OCI-LY7 (cell line): ENCODE measurements at regions not wholly inside any gene's neighbourhood (a gene's known extent, or its start where the extent isn't known, plus 50 kb on each side); places are given as distances from the start of the nearest gene placed in this dataset.

Source experiments
- BruUV-seq: library from RNA; stranded (reverse); fragments of 400-500 nt; replicated peaks from 2 replicates; lab custom pipeline; 2021; lab: Mats Ljungman, UMichigan
- CTCF ChIA-PET: fragments of 300-600 bp; sonication (Branson Sonifier 250); formaldehyde crosslinking; loops from one replicate; lab custom pipeline; 2022; ENCODE audit warnings: antibody characterized with exemption; ENCODE audit not compliant: unreplicated experiment; lab: Charles Lee
- POLR2A ChIA-PET: fragments of 300-600 bp; sonication (Branson Sonifier 250); formaldehyde crosslinking; loops from one replicate; lab custom pipeline; 2022; ENCODE audit warnings: antibody characterized with exemption; lab: Charles Lee
- DNase-seq: peaks from one replicate; pipeline ENCODE4 v3.0.0-alpha.2; 2015; ENCODE audit warnings: low spot score
- H2AFZ ChIP-seq: fragments of 200-600 bp; sonication (generic), shearing (Covaris generic); 2 replicates; pipeline ENCODE4 v1.6.1; 2014; ENCODE audit warnings: mild to moderate bottlenecking, antibody characterized with exemption, low read length, moderate library complexity
- H3K27ac ChIP-seq: fragments of 200-600 bp; sonication (generic); 2 replicates; pipeline ENCODE4 v1.5.1; 2014; ENCODE audit warnings: mixed run types, low read depth, mild to moderate bottlenecking, moderate library complexity, low read length, inconsistent platforms; ENCODE audit not compliant: poor library complexity, severe bottlenecking
- H3K36me3 ChIP-seq: fragments of 200-600 bp; sonication (generic); 2 replicates; pipeline ENCODE4 v1.6.1; 2014; ENCODE audit warnings: mild to moderate bottlenecking, antibody characterized with exemption, low read length, moderate library complexity, mixed read lengths; ENCODE audit not compliant: insufficient read depth
- H3K4me1 ChIP-seq: fragments of 200-600 bp; sonication (generic); 2 replicates; pipeline ENCODE4 v1.5.1; 2014; ENCODE audit warnings: mild to moderate bottlenecking, low read length; ENCODE audit not compliant: insufficient read depth, poor library complexity, severe bottlenecking
- H3K4me2 ChIP-seq: fragments of 200-600 bp; sonication (generic); 2 replicates; pipeline ENCODE4 v1.6.1; 2014; ENCODE audit warnings: mild to moderate bottlenecking, low read length
- H3K4me3 ChIP-seq: fragments of 200-600 bp; sonication (generic); 2 replicates; pipeline ENCODE4 v1.5.1; 2014; ENCODE audit warnings: mild to moderate bottlenecking, low read depth, low read length; ENCODE audit not compliant: poor library complexity, severe bottlenecking
- H3K79me2 ChIP-seq: fragments of 200-600 bp; sonication (generic); 2 replicates; pipeline ENCODE4 v1.6.1; 2016; ENCODE audit warnings: low read depth, mild to moderate bottlenecking, low read length, moderate library complexity, mixed read lengths; ENCODE audit not compliant: insufficient read depth
- H3K9me2 ChIP-seq: fragments of 200-600 bp; sonication (generic); 2 replicates; pipeline ENCODE4 v1.6.1; 2016; ENCODE audit warnings: mild to moderate bottlenecking, low read length, mixed read lengths; ENCODE audit not compliant: insufficient read depth
- H3K9me3 ChIP-seq: fragments of 200-600 bp; sonication (generic); 2 replicates; pipeline ENCODE4 v1.6.1; 2014; ENCODE audit warnings: mild to moderate bottlenecking, mixed run types, low read length, mixed read lengths
- H4K20me1 ChIP-seq: fragments of 200-600 bp; sonication (generic); 2 replicates; pipeline ENCODE4 v1.6.1; 2014; ENCODE audit warnings: mild to moderate bottlenecking, antibody characterized with exemption, low read length, moderate library complexity, mixed read lengths; ENCODE audit not compliant: insufficient read depth
- EZH2phosphoT487 ChIP-seq: fragments of 200-600 bp; sonication (generic); IDR thresholded peaks from 2 replicates; pipeline ENCODE4 v1.6.1; 2018; ENCODE audit warnings: low read depth, borderline replicate concordance, mild to moderate bottlenecking, mixed run types, antibody characterized with exemption, low read length, moderate library complexity, mixed read lengths
- intact Hi-C: fragments of 100-400 bp; cut with micrococcal nuclease; formaldehyde crosslinking; loops from one replicate; pipeline ENCODE4 v1.10.0; 2022; ENCODE audit not compliant: unreplicated experiment
- TF ChIP-seq, protein P1 (sequence below): fragments of 200-600 bp; sonication (generic); conservative IDR thresholded peaks from 2 replicates; pipeline ENCODE4 v1.5.1; 2014; ENCODE audit warnings: mild to moderate bottlenecking, antibody characterized with exemption, low read length, moderate library complexity, mixed read lengths

DNA sequence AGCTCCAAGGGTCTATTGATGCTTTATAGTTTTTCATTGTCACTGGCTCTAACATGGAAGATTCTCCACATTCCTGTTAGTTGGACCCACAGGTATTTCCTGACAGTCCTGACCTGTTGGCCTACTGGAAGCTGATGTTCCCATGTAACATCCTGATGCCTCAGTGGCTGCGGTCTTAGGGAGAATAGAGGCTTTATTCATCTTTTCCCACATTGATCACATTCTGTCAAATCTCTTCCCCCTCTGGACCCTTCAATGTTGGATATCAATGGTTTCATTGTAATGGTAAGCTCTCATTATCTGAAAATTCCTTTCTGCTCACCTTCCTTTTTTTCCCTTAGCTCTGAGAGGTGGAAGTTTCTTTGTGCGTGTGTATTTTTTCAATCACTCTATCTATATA is 280.9 kb upstream of the TBX3 start:
- POLR2A ChIA-PET: interaction anchor here (1.2 kb wide), 1 partner anchor 16 kb away, joined by 3 read pairs; no protein-coding TSS in a partner anchor
- intact Hi-C loops: no loop called here
- H3K4me3 ChIP-seq: no peak overlapping the region
- no peaks in the 10 kb centered on the region for H3K4me1 ChIP-seq
- no peak overlapping the region for H3K27ac ChIP-seq
- H3K9me3 ChIP-seq: no peaks in the 10 kb centered on the region
- BruUV-seq: no TSS peak
- H3K4me2 ChIP-seq: no peak overlapping the region
- no peak for TF ChIP-seq EZH2phosphoT487
- TF ChIP-seq, protein P1, sequence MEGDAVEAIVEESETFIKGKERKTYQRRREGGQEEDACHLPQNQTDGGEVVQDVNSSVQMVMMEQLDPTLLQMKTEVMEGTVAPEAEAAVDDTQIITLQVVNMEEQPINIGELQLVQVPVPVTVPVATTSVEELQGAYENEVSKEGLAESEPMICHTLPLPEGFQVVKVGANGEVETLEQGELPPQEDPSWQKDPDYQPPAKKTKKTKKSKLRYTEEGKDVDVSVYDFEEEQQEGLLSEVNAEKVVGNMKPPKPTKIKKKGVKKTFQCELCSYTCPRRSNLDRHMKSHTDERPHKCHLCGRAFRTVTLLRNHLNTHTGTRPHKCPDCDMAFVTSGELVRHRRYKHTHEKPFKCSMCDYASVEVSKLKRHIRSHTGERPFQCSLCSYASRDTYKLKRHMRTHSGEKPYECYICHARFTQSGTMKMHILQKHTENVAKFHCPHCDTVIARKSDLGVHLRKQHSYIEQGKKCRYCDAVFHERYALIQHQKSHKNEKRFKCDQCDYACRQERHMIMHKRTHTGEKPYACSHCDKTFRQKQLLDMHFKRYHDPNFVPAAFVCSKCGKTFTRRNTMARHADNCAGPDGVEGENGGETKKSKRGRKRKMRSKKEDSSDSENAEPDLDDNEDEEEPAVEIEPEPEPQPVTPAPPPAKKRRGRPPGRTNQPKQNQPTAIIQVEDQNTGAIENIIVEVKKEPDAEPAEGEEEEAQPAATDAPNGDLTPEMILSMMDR: no peak
- CTCF ChIA-PET: no interaction called here
- H4K20me1 ChIP-seq: no peaks in the 10 kb centered on the region
- H2AFZ ChIP-seq: no peak overlapping the region
- H3K79me2 ChIP-seq: no peaks in the 10 kb centered on the region
- H3K9me2 ChIP-seq: no peaks in the 10 kb centered on the region
- no peak for DNase-seq
- H3K36me3 ChIP-seq: no peaks in the 10 kb centered on the region

DNA sequence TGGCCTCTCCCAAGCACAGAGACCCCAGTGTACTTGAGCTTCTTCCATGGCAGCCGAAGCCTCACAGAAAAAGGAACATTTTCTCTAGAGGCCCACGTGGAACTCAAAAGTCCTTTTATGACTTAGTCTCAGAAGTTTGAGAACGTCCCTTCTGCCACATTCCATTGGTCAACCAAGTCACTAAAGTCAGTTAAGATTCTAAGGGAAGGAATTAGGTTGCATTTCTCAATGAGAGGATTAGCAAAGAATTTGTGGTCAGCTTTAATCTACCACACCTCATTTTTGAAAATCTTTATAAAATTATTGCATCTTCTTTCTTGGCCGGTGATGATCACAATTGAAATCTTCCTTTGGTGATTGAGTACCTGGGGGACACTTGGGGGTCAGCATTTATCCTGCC is 279.9 kb upstream of the TBX3 start:
- Histone ChIP-seq H3K36me3 (no peaks in the 10 kb centered on the region), H3K4me2 (no peak overlapping the region), H3K9me3 (no peaks in the 10 kb centered on the region), H3K79me2 (no peaks in the 10 kb centered on the region), H2AFZ (no peak overlapping the region), H3K4me3 (no peak overlapping the region), H4K20me1 (no peaks in the 10 kb centered on the region), H3K4me1 (no peaks in the 10 kb centered on the region), H3K27ac (no peak overlapping the region), H3K9me2 (no peaks in the 10 kb centered on the region)
- ChIA-PET CTCF (no interaction called here), POLR2A (no interaction called here)
- no peak for DNase-seq
- BruUV-seq: no TSS peak
- no peak for TF ChIP-seq EZH2phosphoT487
- TF ChIP-seq, protein P1: no peak
- intact Hi-C loops: no loop called here

DNA sequence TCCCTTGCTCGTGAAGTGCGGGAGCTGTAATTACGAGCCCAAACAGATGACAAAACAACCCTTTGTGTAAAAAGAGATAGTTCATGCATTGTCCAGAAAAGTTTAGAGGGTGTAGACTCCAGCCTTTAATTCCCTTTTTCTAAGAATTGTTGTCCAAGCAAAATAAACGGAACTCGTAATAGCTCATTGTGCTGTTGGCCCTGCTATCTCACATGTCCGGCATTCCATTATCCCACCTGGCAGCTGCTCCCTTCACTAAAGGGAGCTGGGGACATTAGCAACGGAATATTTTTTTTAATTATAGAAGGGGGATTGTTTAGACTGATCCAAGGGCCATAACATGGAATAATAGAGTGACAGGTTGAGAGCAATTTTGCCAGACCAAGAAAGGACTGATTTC is 277.5 kb upstream of the TBX3 start:
- no peak for TF ChIP-seq EZH2phosphoT487
- TF ChIP-seq, protein P1: no peak
- intact Hi-C loops: no loop called here
- CTCF ChIA-PET: no interaction called here

More for the DNA sequence above, 277.5 kb upstream of the TBX3 start:
- Histone ChIP-seq H3K9me2 (no peaks in the 10 kb centered on the region), H3K4me3 (no peak overlapping the region), H3K4me2 (no peak overlapping the region), H3K9me3 (no peaks in the 10 kb centered on the region), H3K27ac (no peak overlapping the region), H4K20me1 (no peaks in the 10 kb centered on the region), H3K36me3 (no peaks in the 10 kb centered on the region), H3K4me1 (no peaks in the 10 kb centered on the region), H2AFZ (no peak overlapping the region), H3K79me2 (no peaks in the 10 kb centered on the region)
- no TSS peak for BruUV-seq
- POLR2A ChIA-PET: interaction anchor here (1.1 kb wide), 1 partner anchor 14 kb away, joined by 3 read pairs; no protein-coding TSS in a partner anchor
- no peak for DNase-seq
